ENCODE measurements at regions not wholly inside any gene's neighbourhood (a gene's known extent, or its start where the extent isn't known, plus 50 kb on each side); places are given as distances from the start of the nearest gene placed in this dataset.
"Not testable (repeated sequence)": the region's sequence is repeated elsewhere in the genome, so short reads cannot be mapped to it uniquely, and the experiment has no call there.

GRCh38 chr1:238450976-238451375 is 560.3 kb upstream of the ZP4 start:
- no peak for DNase-seq (ENCODE audit: low read depth)

DNA sequence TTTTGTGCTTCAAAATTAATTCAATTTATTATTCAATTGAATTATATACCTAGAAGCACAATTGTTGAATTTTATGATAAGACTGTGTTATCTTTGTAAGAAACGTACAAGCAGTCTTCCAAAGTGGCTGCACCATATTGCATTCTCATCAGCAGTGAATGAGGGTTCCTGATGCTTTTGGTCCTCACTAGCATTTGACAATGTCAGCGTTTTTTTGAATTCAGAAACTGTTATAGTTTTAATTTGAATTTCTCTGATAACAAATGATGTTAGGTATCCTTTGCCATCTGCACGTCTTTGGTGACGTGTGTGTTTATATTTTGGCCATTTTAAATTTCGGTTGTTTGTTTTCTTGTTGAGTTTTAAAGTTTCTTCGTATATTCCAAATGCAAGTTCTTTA is 553.0 kb upstream of the ZP4 start:
- DNase-seq (ENCODE audit: low read depth) = no peak

DNA sequence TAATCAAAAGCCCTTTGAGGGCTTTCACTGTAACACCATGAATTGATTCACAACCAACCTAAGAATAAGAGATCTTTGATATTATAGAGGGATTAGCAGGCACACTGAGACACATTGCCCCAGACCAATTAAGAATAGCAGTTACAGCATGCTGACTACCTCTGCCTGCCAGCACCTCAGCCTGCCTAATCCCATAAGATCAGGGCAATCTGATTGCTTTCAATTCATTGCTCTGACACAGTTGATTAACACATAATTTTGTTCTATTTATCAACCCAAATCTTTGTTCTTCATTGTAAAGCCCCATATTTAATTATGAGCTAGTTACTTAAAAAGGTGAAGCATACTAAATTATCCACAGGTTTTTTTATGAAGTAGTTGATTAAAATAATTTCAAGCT is 548.8 kb upstream of the ZP4 start:
- DNase-seq (ENCODE audit: low read depth) = no peak

- no peak for DNase-seq (ENCODE audit: low read depth)
Observed at GRCh38 chr1:238438311-238439270, 547.9 kb upstream of the ZP4 start.

DNA sequence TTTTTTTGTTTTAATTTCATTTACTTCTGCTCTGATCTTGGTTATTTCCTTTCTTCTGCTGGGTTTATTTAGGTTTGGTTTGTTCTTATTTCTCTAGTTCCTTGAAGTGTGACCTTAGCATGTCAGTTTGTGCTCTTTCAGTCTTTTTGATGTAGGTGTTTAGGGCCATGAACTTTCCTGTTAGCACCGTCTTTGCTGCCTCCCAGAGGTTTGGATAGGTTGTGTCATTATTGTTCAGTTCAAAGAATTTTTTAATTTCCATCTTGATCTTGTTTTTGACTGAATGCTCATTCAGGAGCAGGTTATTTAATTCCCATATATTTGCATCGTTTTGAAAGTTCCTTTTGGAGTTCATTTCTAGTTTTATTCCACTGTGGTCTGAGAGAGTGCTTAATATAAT is 539.0 kb upstream of the ZP4 start:
- DNase-seq (ENCODE audit: low read depth) = not testable (repeated sequence)

- DNase-seq (ENCODE audit: low read depth) = no peak
Observed at GRCh38 chr1:238419209-238419608, 528.5 kb upstream of the ZP4 start.

GRCh38 chr1:238409932-238410331 is 519.2 kb upstream of the ZP4 start:
- DNase-seq (ENCODE audit: low read depth) = no peak

DNA sequence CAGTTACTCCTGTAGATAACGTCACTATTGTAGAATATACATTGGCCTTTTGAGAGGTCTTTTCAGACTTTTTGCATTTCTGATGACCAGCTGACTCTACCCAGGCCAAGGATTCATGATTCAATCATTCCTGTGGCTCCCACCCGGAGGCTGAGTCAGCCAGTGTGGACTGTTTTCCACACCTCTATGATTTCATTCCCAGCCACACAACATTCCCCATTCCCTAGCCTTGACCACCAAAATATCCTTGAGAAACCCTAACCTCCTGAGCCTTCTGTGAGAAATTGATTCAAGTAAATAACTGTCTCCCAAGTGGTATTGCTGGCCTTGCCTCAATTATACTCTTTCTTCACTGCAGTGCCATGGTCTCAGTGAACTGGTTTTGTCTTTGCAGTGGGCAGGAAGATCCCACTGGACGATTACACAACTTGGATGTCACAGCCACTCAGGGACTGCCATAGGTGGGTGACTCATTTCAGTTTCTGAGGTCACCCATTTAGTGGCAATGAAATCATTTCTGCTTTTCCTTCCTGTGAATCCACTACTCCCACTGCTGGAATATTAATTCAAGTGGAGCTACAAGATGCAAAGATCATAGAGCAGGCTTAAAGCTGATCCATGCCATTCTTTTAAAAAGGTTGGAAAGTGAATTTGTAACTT is 518.6 kb upstream of the ZP4 start:
- DNase-seq (ENCODE audit: low read depth) = no peak

DNA sequence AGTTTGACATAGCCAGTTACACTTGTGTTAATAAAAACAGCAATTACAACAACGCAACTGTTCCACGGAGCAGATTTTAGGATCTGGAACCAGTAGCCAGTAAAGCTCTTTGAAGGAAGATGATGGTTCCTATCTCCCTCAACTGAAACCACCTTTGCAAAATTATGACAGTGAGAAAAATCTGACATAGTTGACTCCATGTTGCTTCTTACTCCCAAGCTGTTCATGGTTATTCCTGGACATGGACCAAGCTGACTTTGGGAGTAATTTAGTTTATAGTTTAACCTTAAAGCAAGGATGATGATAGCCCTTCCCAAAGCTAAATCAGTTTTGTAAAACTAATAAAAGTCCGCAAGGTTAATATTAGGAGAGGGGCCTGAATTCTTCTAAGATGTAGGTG is 518.0 kb upstream of the ZP4 start:
- no peak for DNase-seq (ENCODE audit: low read depth)

DNA sequence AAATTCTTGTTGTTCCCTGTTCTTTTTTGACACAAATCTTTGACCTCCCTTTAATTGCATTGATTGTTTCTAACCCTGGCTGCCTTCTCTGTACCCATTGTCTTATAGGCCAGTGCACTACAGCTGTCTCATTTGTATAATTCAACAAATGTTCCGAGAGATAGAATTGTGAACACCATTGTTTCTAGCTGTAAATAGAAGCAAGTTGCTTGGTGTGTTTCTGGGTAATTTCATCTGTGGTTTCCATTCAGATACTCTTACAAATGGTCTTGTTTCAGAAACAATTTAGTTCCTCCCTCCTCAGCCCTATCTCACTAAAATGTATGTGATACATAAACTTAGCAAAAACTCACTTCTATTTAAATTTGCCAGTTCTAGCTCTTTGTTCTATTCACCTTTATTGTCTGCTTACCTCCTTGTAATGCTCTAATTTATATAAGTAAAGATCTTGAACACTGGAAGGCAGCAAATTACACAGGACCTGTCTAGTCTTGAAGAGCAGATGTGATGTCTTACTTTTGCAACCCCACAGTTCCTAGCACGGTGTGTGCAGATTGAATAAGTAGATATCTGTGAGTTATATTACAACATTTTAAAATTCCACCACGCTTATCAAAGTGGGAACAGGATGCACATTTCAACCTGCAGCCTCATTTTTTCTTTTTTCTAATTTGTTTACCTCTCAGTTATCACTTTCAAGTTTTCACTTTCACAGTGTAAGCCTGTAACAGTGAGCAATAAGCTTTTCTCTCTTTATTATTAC is 515.6 kb upstream of the ZP4 start:
- no peak for DNase-seq (ENCODE audit: low read depth)

DNA sequence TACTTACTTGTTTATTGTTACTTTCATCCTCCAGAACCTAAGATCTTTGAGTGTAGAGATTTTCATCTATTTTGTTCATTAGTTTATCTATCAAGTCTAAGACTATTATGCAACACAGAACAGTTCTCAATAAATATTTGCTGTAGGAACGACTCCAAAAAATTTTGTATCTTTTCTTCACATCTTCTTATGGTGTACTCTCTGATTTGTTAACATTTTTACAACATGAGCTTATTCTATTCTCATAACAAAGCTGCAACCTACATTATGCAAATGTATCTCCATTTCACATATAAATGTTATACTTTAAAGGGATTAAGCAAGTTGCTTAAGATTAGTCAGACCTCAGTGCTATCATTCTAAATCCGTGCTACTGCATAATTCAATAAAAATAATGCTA is 514.2 kb upstream of the ZP4 start:
- DNase-seq (ENCODE audit: low read depth) = no peak

- no peak for DNase-seq (ENCODE audit: low read depth)
Observed at GRCh38 chr1:238404481-238404880, 513.8 kb upstream of the ZP4 start.

GRCh38 chr1:238401144-238401543 is 510.4 kb upstream of the ZP4 start:
- no peak for DNase-seq (ENCODE audit: low read depth)

GRCh38 chr1:238399558-238399957 is 508.8 kb upstream of the ZP4 start:
- no peak for DNase-seq (ENCODE audit: low read depth)

DNA sequence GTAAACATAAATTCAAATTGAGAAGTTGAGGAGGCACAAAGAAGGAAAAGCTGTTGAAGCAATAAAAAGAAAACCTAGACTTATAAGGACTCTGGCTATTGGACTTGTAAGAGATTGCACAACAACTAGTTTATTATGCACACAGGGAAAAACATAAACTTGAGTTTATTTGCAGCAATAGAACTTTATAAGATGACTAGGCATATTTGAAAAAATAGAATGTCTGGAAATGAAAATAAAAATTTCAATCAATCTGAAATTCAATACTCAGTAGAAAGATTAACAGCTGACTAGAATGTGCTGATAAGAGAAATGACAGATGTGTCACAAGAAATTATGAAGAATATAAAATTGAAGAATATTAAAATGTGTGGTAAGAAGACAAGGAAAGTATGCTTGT is 505.4 kb upstream of the ZP4 start:
- DNase-seq (ENCODE audit: low read depth) = no peak

GRCh38 chr1:238384381-238384780 is 493.7 kb upstream of the ZP4 start:
- no peak for DNase-seq (ENCODE audit: low read depth)

DNA sequence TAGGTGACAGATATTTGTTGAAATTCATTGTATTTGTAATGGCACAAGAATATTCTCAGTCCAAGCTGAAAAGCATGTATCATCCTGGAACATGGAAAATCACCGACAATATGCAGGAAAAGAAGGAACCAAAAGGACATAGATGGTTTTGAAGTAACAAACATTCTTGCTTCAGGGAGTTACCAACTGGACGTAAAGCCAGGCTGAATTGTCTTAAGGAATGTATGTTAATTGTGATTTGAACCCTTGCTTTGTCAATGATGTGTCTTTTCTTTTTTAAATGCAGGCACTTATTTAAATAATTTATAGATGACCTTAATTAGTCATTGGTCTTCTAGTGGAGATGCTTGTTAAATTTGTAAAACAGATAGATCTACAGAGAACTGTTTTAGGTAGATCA is 489.4 kb upstream of the ZP4 start:
- no peak for DNase-seq (ENCODE audit: low read depth)

- not testable (repeated sequence) for DNase-seq (ENCODE audit: low read depth)
Observed at GRCh38 chr1:238379446-238379845, 488.7 kb upstream of the ZP4 start.

GRCh38 chr1:238377280-238377919 is 486.7 kb upstream of the ZP4 start:
- no peak for DNase-seq (ENCODE audit: low read depth)

DNA sequence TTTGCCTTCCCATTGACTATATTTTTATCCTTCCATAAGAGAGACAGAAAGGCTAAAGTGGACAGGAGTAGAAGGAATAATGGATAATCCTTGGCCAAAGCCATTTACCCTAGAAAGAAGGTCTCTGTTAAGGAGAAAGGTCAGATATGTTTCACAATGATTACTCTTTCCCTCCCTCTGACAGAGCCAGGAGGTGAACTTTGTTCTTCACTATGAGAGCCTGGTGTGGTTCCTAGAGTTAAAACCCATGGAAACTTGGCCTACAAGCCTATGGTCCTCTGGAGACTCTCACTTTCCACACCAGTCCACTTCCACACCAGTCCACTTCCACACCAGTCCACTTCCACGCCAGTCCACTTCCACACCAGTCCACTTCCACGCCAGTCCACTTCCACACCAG is 479.9 kb upstream of the ZP4 start:
- DNase-seq (ENCODE audit: low read depth) = no peak

DNA sequence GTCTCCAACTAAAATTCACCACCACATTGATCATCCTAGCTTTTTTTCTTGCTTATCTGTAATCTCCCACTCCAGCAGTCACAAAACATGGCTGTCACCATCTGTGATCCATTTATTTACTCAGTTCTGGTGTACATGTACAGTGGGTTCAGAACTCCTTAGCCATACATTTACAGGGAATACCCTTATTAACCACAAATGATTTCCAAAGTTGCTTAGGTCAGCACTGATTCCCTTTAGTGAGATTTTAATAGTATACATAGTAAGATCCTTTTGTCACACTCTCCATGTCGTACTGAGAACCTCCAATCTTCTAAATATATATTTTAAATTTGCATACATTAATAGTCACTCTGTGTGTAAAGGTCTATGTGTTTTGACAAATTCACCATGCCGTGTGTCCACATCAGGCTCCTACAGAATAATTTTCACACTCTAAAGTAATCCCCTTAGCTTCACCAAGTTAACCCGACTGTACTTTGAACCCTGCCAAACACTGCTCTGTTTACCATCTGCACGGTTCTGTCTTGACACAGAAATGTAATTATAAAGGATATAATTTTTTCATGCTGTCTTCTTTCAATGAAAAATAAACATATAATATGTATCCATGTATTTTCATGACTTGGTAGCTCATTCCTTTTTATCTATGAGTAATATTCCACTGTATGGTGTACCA is 473.6 kb upstream of the ZP4 start:
- no peak for DNase-seq (ENCODE audit: low read depth)

DNA sequence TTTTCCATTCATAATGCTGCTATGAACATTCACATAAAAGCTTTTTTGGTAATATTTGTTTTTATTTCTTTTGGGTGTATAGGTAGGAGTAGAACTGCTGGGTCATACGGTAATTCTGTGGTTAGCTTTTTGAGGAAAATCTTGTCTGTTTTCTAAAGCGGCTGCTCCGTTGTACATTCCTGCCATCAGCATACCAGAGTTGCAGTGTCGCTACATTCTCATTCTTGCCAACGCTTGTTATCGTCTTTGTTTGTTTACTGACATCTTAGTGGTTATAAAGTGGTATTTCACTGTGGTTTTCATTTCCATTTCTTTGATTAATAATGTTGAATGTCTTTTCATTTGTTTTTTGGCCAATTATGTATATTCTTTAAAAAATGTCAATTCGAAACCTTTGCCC is 469.8 kb upstream of the ZP4 start:
- DNase-seq (ENCODE audit: low read depth) = no peak

Data from stimulated activated CD8-positive, alpha-beta memory T cell treated with anti-CD3 and anti-CD28 coated beads, Interleukin-7, amount 100 ng/mL, for 24 hours (primary cell).